IgD-negative memory B cell (primary cell): ENCODE measurements at regions not wholly inside any gene's neighbourhood (a gene's known extent, or its start where the extent isn't known, plus 50 kb on each side); places are given as distances from the start of the nearest gene placed in this dataset.

Experiments
- H3K27ac Mint-ChIP-seq, 3 donors: one replicate each; pipeline ENCODE4 v1.8.0; 2020 to 2022; ENCODE audit warnings: mild to moderate bottlenecking in 3 of 3, mixed read lengths in 3 of 3, moderate library complexity in 1 of 3
- H3K27me3 Mint-ChIP-seq: one replicate; pipeline ENCODE4 v1.8.0; 2021; ENCODE audit warnings: mixed read lengths
- H3K36me3 Mint-ChIP-seq: one replicate; pipeline ENCODE4 v1.8.0; 2020; ENCODE audit warnings: mild to moderate bottlenecking, mixed read lengths
- H3K4me1 Mint-ChIP-seq, 3 donors: one replicate each; pipeline ENCODE4 v1.8.0; 2020 to 2022; ENCODE audit warnings: mixed read lengths in 3 of 3, mild to moderate bottlenecking in 1 of 3
- H3K4me3 Mint-ChIP-seq, 4 donors: one replicate each; pipeline ENCODE4 v1.8.0; 2020 to 2022; ENCODE audit warnings: mild to moderate bottlenecking in 4 of 4, mixed read lengths in 4 of 4, moderate library complexity in 3 of 4
- H3K9me3 Mint-ChIP-seq, 3 donors: one replicate each; pipeline ENCODE4 v1.8.0; 2020 to 2021; ENCODE audit warnings: mixed read lengths in 3 of 3, mild to moderate bottlenecking in 1 of 3

GRCh38 chr5:61809651-61810050 lies 477.6 kb downstream of the ZSWIM6 start:
- H3K36me3 Mint-ChIP-seq = no peaks in the 10 kb centered on the region
- no peak overlapping the region for H3K27ac Mint-ChIP-seq
- H3K27me3 Mint-ChIP-seq = peaks cover 9% of the 10 kb centered on the region
- H3K4me1 Mint-ChIP-seq = peaks cover 0 to 1% (median 1%) of the 10 kb centered on the region in 3 donors
- no peak overlapping the region for H3K4me3 Mint-ChIP-seq
- H3K9me3 Mint-ChIP-seq = no peaks in the 10 kb centered on the region

GRCh38 chr5:61811052-61811451 lies 479.0 kb downstream of the ZSWIM6 start:
- Mint-ChIP-seq H3K27ac (no peak overlapping the region), H3K4me3 (no peak overlapping the region), H3K27me3 (peaks cover 11% of the 10 kb centered on the region), H3K4me1 (peaks cover 0 to 1% (median 1%) of the 10 kb centered on the region in 3 donors), H3K36me3 (no peaks in the 10 kb centered on the region), H3K9me3 (no peaks in the 10 kb centered on the region)

- Mint-ChIP-seq H3K4me1 (peaks cover 0 to 1% (median 0%) of the 10 kb centered on the region in 3 donors), H3K4me3 (no peak overlapping the region), H3K36me3 (no peaks in the 10 kb centered on the region), H3K9me3 (no peaks in the 10 kb centered on the region), H3K27me3 (peaks cover 10% of the 10 kb centered on the region), H3K27ac (no peak overlapping the region)
These were observed 481.3 kb downstream of the ZSWIM6 start for GRCh38 chr5:61813361-61813760.

- Mint-ChIP-seq H3K27me3 (peaks cover 8% of the 10 kb centered on the region), H3K36me3 (no peaks in the 10 kb centered on the region), H3K27ac (no peak overlapping the region), H3K4me3 (no peak overlapping the region), H3K9me3 (peaks cover 0 to 2% (median 2%) of the 10 kb centered on the region in 3 donors), H3K4me1 (peaks cover 0 to 1% (median 0%) of the 10 kb centered on the region in 3 donors)
These were observed 483.3 kb downstream of the ZSWIM6 start for GRCh38 chr5:61815339-61815738.

GRCh38 chr5:61816146-61816545 lies 484.1 kb downstream of the ZSWIM6 start:
- H3K27me3 Mint-ChIP-seq = peaks cover 7% of the 10 kb centered on the region

GRCh38 chr5:61816585-61817450 lies 484.8 kb downstream of the ZSWIM6 start:
- no peak overlapping the region for H3K4me3 Mint-ChIP-seq
- H3K9me3 Mint-ChIP-seq = peaks cover 0 to 4% (median 2%) of the 10 kb centered on the region in 3 donors
- H3K36me3 Mint-ChIP-seq = no peaks in the 10 kb centered on the region
- H3K27me3 Mint-ChIP-seq = peaks cover 3% of the 10 kb centered on the region
- no peak overlapping the region for H3K27ac Mint-ChIP-seq
- H3K4me1 Mint-ChIP-seq = no peaks in the 10 kb centered on the region

More at GRCh38 chr5:61816146-61816545, 484.1 kb downstream of the ZSWIM6 start:
- H3K36me3 Mint-ChIP-seq = no peaks in the 10 kb centered on the region
- no peaks in the 10 kb centered on the region for H3K4me1 Mint-ChIP-seq
- peaks cover 0 to 3% (median 2%) of the 10 kb centered on the region in 3 donors for H3K9me3 Mint-ChIP-seq
- H3K27ac Mint-ChIP-seq = no peak overlapping the region
- no peak overlapping the region for H3K4me3 Mint-ChIP-seq

GRCh38 chr5:61817472-61818326 lies 485.6 kb downstream of the ZSWIM6 start:
- peaks cover 3% of the 10 kb centered on the region for H3K27me3 Mint-ChIP-seq
- H3K36me3 Mint-ChIP-seq = no peaks in the 10 kb centered on the region
- H3K27ac Mint-ChIP-seq = no peak overlapping the region
- no peak overlapping the region for H3K4me3 Mint-ChIP-seq
- peaks cover 0 to 5% (median 2%) of the 10 kb centered on the region in 3 donors for H3K9me3 Mint-ChIP-seq
- no peaks in the 10 kb centered on the region for H3K4me1 Mint-ChIP-seq

- H3K4me3 Mint-ChIP-seq = no peak overlapping the region
- peaks cover 2% of the 10 kb centered on the region for H3K27me3 Mint-ChIP-seq
- H3K36me3 Mint-ChIP-seq = no peaks in the 10 kb centered on the region
- H3K4me1 Mint-ChIP-seq = no peaks in the 10 kb centered on the region
- peaks cover 0 to 5% (median 2%) of the 10 kb centered on the region in 3 donors for H3K9me3 Mint-ChIP-seq
- no peak overlapping the region for H3K27ac Mint-ChIP-seq
These were observed 485.2 kb upstream of the KIF2A start for GRCh38 chr5:61820836-61821235.

- Mint-ChIP-seq H3K27me3 (peaks cover 2% of the 10 kb centered on the region), H3K9me3 (peaks cover 0 to 5% (median 2%) of the 10 kb centered on the region in 3 donors), H3K4me3 (no peak overlapping the region), H3K36me3 (no peaks in the 10 kb centered on the region), H3K27ac (no peak overlapping the region), H3K4me1 (no peaks in the 10 kb centered on the region)
These were observed 484.4 kb upstream of the KIF2A start for GRCh38 chr5:61821561-61821960.

GRCh38 chr5:61822584-61822983 lies 483.4 kb upstream of the KIF2A start:
- Mint-ChIP-seq H3K4me1 (no peaks in the 10 kb centered on the region), H3K9me3 (peaks cover 0 to 5% (median 2%) of the 10 kb centered on the region in 3 donors), H3K27me3 (peaks cover 2% of the 10 kb centered on the region), H3K4me3 (no peak overlapping the region), H3K27ac (no peak overlapping the region), H3K36me3 (no peaks in the 10 kb centered on the region)

GRCh38 chr5:61823065-61823464 lies 482.9 kb upstream of the KIF2A start:
- H3K27ac Mint-ChIP-seq = no peak overlapping the region
- no peaks in the 10 kb centered on the region for H3K4me1 Mint-ChIP-seq
- H3K9me3 Mint-ChIP-seq = peaks cover 0 to 5% (median 2%) of the 10 kb centered on the region in 3 donors
- no peaks in the 10 kb centered on the region for H3K36me3 Mint-ChIP-seq
- H3K27me3 Mint-ChIP-seq = peaks cover 2% of the 10 kb centered on the region
- H3K4me3 Mint-ChIP-seq = no peak overlapping the region

- no peaks in the 10 kb centered on the region for H3K4me1 Mint-ChIP-seq
- peaks cover 0 to 3% (median 2%) of the 10 kb centered on the region in 3 donors for H3K9me3 Mint-ChIP-seq
- no peaks in the 10 kb centered on the region for H3K36me3 Mint-ChIP-seq
These were observed 482.2 kb upstream of the KIF2A start for GRCh38 chr5:61823781-61824180.

GRCh38 chr5:61824396-61824795 lies 481.6 kb upstream of the KIF2A start:
- Mint-ChIP-seq H3K9me3 (peaks cover 0 to 3% (median under 1%) of the 10 kb centered on the region in 3 donors), H3K4me3 (no peak overlapping the region), H3K36me3 (no peaks in the 10 kb centered on the region), H3K4me1 (no peaks in the 10 kb centered on the region), H3K27ac (no peak overlapping the region), H3K27me3 (peaks cover 2% of the 10 kb centered on the region)

More at GRCh38 chr5:61823781-61824180, 482.2 kb upstream of the KIF2A start:
- H3K4me3 Mint-ChIP-seq = no peak overlapping the region
- no peak overlapping the region for H3K27ac Mint-ChIP-seq
- peaks cover 2% of the 10 kb centered on the region for H3K27me3 Mint-ChIP-seq

- H3K9me3 Mint-ChIP-seq = no peaks in the 10 kb centered on the region
- no peaks in the 10 kb centered on the region for H3K4me1 Mint-ChIP-seq
- H3K36me3 Mint-ChIP-seq = no peaks in the 10 kb centered on the region
- H3K27me3 Mint-ChIP-seq = peaks cover 2% of the 10 kb centered on the region
- H3K4me3 Mint-ChIP-seq = no peak overlapping the region
- no peak overlapping the region for H3K27ac Mint-ChIP-seq
These were observed 478.5 kb upstream of the KIF2A start for GRCh38 chr5:61827445-61827975.

GRCh38 chr5:61828856-61829255 lies 477.1 kb upstream of the KIF2A start:
- Mint-ChIP-seq H3K9me3 (no peaks in the 10 kb centered on the region), H3K27me3 (no peaks in the 10 kb centered on the region), H3K27ac (no peak overlapping the region), H3K4me1 (no peaks in the 10 kb centered on the region), H3K36me3 (no peaks in the 10 kb centered on the region), H3K4me3 (no peak overlapping the region)
